Endothelial cell (in vitro differentiated cells): ENCODE measurements at regions not wholly inside any gene's neighbourhood (a gene's known extent, or its start where the extent isn't known, plus 50 kb on each side); places are given as distances from the start of the nearest gene placed in this dataset.

Source experiments
- DNase-seq: peaks from one replicate; pipeline ENCODE4 v3.0.0; 2021; ENCODE audit warnings: low spot score
- H3K27ac Mint-ChIP-seq: one replicate; pipeline ENCODE4 v1.8.0; 2021; ENCODE audit warnings: mixed read lengths, inconsistent platforms; ENCODE audit not compliant: unreplicated experiment
- H3K27me3 Mint-ChIP-seq: one replicate; pipeline ENCODE4 v1.8.0; 2021; ENCODE audit warnings: mild to moderate bottlenecking, moderate library complexity, mixed read lengths, inconsistent platforms; ENCODE audit not compliant: unreplicated experiment
- H3K36me3 Mint-ChIP-seq: one replicate; pipeline ENCODE4 v1.8.0; 2021; ENCODE audit warnings: mild to moderate bottlenecking, low read depth, mixed read lengths, inconsistent platforms; ENCODE audit not compliant: unreplicated experiment
- H3K4me1 Mint-ChIP-seq: one replicate; pipeline ENCODE4 v1.8.0; 2021; ENCODE audit warnings: mild to moderate bottlenecking, mixed read lengths, inconsistent platforms; ENCODE audit not compliant: unreplicated experiment
- H3K4me3 Mint-ChIP-seq: one replicate; pipeline ENCODE4 v1.8.0; 2021; ENCODE audit warnings: mild to moderate bottlenecking, mixed read lengths, inconsistent platforms; ENCODE audit not compliant: unreplicated experiment
- H3K9me3 Mint-ChIP-seq: one replicate; pipeline ENCODE4 v1.8.0; 2021; ENCODE audit warnings: mixed read lengths, inconsistent platforms; ENCODE audit not compliant: unreplicated experiment
- TF ChIP-seq, protein P1 (sequence below): fragments of 200-600 bp; sonication (generic); IDR thresholded peaks from one replicate; pipeline ENCODE4 v1.5.0; 2021; ENCODE audit warnings: antibody characterized with exemption; ENCODE audit not compliant: unreplicated experiment

GRCh38 chr10:130606001-130606405, 469.8 kb downstream of the GLRX3 start:
- H3K27ac Mint-ChIP-seq = no peak overlapping the region

DNA sequence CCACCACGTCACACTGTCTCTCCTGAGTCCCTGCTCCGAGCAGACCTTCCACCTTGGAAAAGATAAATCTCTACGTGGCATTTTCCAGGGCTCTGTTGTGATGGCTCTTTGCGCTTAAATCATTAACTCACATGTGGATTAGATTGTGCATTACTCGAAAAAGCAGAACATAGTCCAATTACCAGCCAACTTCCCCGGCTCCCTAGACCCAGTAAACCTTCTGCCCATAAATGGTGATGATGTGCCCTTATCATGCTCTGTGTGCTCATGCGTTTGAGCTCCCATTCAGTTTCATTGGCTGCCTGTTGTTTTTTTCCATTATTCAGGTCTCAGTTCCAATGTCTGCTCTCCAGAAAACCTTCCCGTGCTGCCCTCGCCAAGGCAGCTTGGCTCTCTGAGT, 471.2 kb downstream of the GLRX3 start:
- no peaks in the 10 kb centered on the region for H3K4me1 Mint-ChIP-seq
- DNase-seq = no peak
- H3K27me3 Mint-ChIP-seq = peaks cover 9% of the 10 kb centered on the region
- H3K4me3 Mint-ChIP-seq = no peak overlapping the region
- TF ChIP-seq, protein P1, sequence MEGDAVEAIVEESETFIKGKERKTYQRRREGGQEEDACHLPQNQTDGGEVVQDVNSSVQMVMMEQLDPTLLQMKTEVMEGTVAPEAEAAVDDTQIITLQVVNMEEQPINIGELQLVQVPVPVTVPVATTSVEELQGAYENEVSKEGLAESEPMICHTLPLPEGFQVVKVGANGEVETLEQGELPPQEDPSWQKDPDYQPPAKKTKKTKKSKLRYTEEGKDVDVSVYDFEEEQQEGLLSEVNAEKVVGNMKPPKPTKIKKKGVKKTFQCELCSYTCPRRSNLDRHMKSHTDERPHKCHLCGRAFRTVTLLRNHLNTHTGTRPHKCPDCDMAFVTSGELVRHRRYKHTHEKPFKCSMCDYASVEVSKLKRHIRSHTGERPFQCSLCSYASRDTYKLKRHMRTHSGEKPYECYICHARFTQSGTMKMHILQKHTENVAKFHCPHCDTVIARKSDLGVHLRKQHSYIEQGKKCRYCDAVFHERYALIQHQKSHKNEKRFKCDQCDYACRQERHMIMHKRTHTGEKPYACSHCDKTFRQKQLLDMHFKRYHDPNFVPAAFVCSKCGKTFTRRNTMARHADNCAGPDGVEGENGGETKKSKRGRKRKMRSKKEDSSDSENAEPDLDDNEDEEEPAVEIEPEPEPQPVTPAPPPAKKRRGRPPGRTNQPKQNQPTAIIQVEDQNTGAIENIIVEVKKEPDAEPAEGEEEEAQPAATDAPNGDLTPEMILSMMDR = no peak
- peaks cover 14% of the 10 kb centered on the region for H3K36me3 Mint-ChIP-seq
- H3K9me3 Mint-ChIP-seq = peaks cover 55% of the 10 kb centered on the region
- H3K27ac Mint-ChIP-seq = no peak overlapping the region

More at GRCh38 chr10:130606001-130606405, 469.8 kb downstream of the GLRX3 start:
- H3K4me3 Mint-ChIP-seq = no peak overlapping the region
- no peak for DNase-seq
- no peaks in the 10 kb centered on the region for H3K4me1 Mint-ChIP-seq
- peaks cover 6% of the 10 kb centered on the region for H3K27me3 Mint-ChIP-seq
- peaks cover 49% of the 10 kb centered on the region for H3K9me3 Mint-ChIP-seq
- TF ChIP-seq, protein P1 = no peak
- H3K36me3 Mint-ChIP-seq = peaks cover 14% of the 10 kb centered on the region

- TF ChIP-seq, protein P1 = no peak
- Mint-ChIP-seq H3K4me3 (no peak overlapping the region), H3K9me3 (peaks cover 38% of the 10 kb centered on the region), H3K27me3 (peaks cover 8% of the 10 kb centered on the region), H3K4me1 (no peaks in the 10 kb centered on the region), H3K27ac (no peak overlapping the region), H3K36me3 (peaks cover 4% of the 10 kb centered on the region)
- DNase-seq = no peak
These were observed 475.0 kb downstream of the GLRX3 start for GRCh38 chr10:130611239-130611638.

DNA sequence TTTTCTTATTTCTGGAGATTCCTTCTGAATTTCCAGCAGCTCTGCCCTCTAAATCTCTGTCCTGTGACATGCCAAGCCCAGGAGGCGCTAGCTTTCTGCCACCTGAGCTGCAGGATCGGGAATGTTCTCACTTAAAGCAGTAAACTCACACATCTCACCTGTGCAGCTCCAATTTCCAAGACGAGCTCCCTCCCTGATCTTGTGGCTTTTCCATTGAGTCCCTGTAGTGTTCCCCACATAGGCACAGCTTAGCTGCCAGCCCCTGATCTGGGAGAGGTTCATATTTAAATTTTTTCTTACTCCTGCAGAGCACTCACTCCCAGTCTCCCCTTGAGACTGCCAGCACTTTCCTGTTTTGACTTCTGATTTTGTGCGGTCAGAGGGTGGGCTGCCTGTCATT, 479.3 kb downstream of the GLRX3 start:
- DNase-seq = no peak
- peaks cover 31% of the 10 kb centered on the region for H3K9me3 Mint-ChIP-seq
- H3K4me3 Mint-ChIP-seq = no peak overlapping the region
- no peaks in the 10 kb centered on the region for H3K4me1 Mint-ChIP-seq
- no peaks in the 10 kb centered on the region for H3K36me3 Mint-ChIP-seq
- no peak overlapping the region for H3K27ac Mint-ChIP-seq
- H3K27me3 Mint-ChIP-seq = peaks cover 10% of the 10 kb centered on the region
- TF ChIP-seq, protein P1 = no peak

DNA sequence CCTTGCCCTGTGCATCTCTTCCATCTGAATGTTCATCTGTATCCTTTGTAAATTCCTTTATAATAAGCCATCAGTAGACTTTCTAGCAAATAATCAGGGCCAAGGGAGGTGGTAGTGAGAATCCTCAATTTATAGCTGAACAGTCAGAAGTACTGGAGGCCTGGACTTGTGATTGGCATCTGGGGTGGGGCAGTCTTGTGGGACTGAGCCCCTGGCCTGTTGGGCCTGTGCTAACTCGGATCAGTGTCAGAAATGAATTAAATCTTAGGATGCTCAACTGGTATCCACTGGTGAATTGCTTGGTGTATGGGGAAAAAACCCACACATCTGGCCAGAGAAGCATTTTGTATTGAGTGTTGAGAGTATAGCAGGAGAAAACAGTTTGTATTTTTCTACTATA, 481.8 kb downstream of the GLRX3 start:
- peaks cover 49% of the 10 kb centered on the region for H3K9me3 Mint-ChIP-seq
- no peaks in the 10 kb centered on the region for H3K4me1 Mint-ChIP-seq
- H3K27ac Mint-ChIP-seq = no peak overlapping the region
- DNase-seq = no peak
- H3K4me3 Mint-ChIP-seq = no peak overlapping the region
- peaks cover 7% of the 10 kb centered on the region for H3K27me3 Mint-ChIP-seq
- peaks cover 6% of the 10 kb centered on the region for H3K36me3 Mint-ChIP-seq
- TF ChIP-seq, protein P1 = no peak
